DOHH2 (cell line): ENCODE measurements at regions not wholly inside any gene's neighbourhood (a gene's known extent, or its start where the extent isn't known, plus 50 kb on each side); places are given as distances from the start of the nearest gene placed in this dataset.

Experiments
- H3F3A ChIP-seq: fragments of 200-600 bp; sonication (generic), shearing (Covaris generic); 2 replicates; pipeline ENCODE4 v1.6.0; 2016; ENCODE audit warnings: antibody characterized with exemption, mild to moderate bottlenecking; ENCODE audit not compliant: control insufficient read depth, insufficient read depth
- H3K27ac ChIP-seq: fragments of 200-600 bp; sonication (generic); 2 replicates; pipeline ENCODE4 v1.5.1; 2014; ENCODE audit warnings: low read depth, mild to moderate bottlenecking, low read length, moderate library complexity
- H3K27me3 ChIP-seq: fragments of 200-600 bp; sonication (generic); 2 replicates; pipeline ENCODE4 v1.6.1; 2014; ENCODE audit warnings: mild to moderate bottlenecking, low read length, mixed read lengths; ENCODE audit not compliant: control insufficient read depth
- H3K36me3 ChIP-seq: fragments of 200-600 bp; sonication (generic); 2 replicates; pipeline ENCODE4 v1.6.1; 2014; ENCODE audit warnings: mild to moderate bottlenecking, low read length, moderate library complexity, mixed read lengths; ENCODE audit not compliant: control insufficient read depth
- H3K4me1 ChIP-seq: fragments of 200-600 bp; sonication (generic); 2 replicates; pipeline ENCODE4 v1.6.1; 2014; ENCODE audit warnings: mild to moderate bottlenecking, low read length, mixed read lengths; ENCODE audit not compliant: control insufficient read depth
- H3K4me2 ChIP-seq: fragments of 200-600 bp; sonication (generic); 2 replicates; pipeline ENCODE4 v1.6.0; 2014; ENCODE audit warnings: mild to moderate bottlenecking, low read length, moderate library complexity
- H3K4me3 ChIP-seq: fragments of 200-600 bp; sonication (generic); 2 replicates; pipeline ENCODE4 v1.5.1; 2014; ENCODE audit warnings: mild to moderate bottlenecking, low read length, mixed read lengths
- H3K79me2 ChIP-seq: fragments of 200-600 bp; sonication (generic); 2 replicates; pipeline ENCODE4 v1.6.1; 2014; ENCODE audit warnings: mild to moderate bottlenecking, low read length, mixed read lengths; ENCODE audit not compliant: control insufficient read depth
- H3K9me2 ChIP-seq: fragments of 200-600 bp; sonication (generic); replicated peaks from 2 replicates; pipeline ENCODE4 v1.6.1; 2014; ENCODE audit warnings: mild to moderate bottlenecking, low read length, mixed read lengths; ENCODE audit not compliant: control insufficient read depth
- H3K9me3 ChIP-seq: fragments of 200-600 bp; sonication (generic); 2 replicates; pipeline ENCODE4 v1.6.1; 2014; ENCODE audit warnings: antibody characterized with exemption, low read length, mixed read lengths; ENCODE audit not compliant: control insufficient read depth, insufficient read depth
- H4K20me1 ChIP-seq: fragments of 200-600 bp; sonication (generic); 2 replicates; pipeline ENCODE4 v1.6.0; 2014; ENCODE audit warnings: low read depth, mild to moderate bottlenecking, antibody characterized with exemption, low read length, moderate library complexity; ENCODE audit not compliant: control insufficient read depth, insufficient read depth
- EZH2phosphoT487 ChIP-seq: fragments of 200-600 bp; sonication (generic); IDR thresholded peaks from 2 replicates; pipeline ENCODE4 v1.6.1; 2017; ENCODE audit warnings: borderline replicate concordance, mild to moderate bottlenecking, antibody characterized with exemption, low read length, moderate library complexity, mixed read lengths
- TF ChIP-seq, protein P1 (sequence below): fragments of 200-600 bp; sonication (generic); IDR thresholded peaks from one replicate; pipeline ENCODE4 v1.5.1; 2014; ENCODE audit warnings: antibody characterized with exemption, mild to moderate bottlenecking, low read depth, low read length; ENCODE audit not compliant: poor library complexity, severe bottlenecking

DNA sequence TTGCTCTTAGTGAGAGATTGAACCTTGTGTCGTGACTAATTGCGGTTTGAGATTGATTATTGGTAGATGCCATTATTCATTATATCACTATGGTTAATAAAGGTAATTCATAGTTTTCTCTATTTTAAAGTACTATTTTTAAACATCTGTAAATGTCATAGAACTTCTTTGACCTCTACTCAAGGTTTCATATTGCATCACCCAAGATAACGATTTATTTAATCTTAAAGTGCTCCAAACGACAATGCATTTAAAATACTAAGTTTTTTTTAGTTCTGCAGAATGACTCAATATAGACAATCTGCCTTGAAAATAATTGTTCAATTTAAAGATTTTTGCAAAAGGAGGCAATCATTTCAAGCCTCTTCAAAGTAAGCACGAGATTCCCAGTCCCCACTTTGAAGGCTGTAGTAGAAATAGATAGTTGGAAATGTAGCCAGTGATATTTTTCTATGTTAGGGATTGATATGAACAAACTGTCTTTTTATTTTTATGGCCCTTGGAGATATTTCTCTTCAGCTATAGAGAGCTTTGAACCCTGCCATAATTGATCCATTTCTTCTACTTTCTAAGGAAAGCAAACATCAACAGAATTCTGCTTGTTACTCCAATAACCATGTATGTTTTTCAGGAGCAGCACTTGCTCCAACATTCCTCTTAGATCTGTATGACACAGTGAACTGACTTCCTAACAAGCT, 114.2 kb upstream of the PALMD start:
- Histone ChIP-seq H3F3A (no peaks in the 10 kb centered on the region), H3K4me3 (no peak overlapping the region), H3K79me2 (no peaks in the 10 kb centered on the region), H3K27ac (no peak overlapping the region), H3K4me2 (no peak overlapping the region), H3K4me1 (no peaks in the 10 kb centered on the region), H3K36me3 (no peaks in the 10 kb centered on the region), H4K20me1 (no peaks in the 10 kb centered on the region), H3K9me3 (no peaks in the 10 kb centered on the region), H3K27me3 (no peaks in the 10 kb centered on the region; the same call in 1 of the 2 replicates), H3K9me2 (no peaks in the 10 kb centered on the region)
- TF ChIP-seq, protein P1, sequence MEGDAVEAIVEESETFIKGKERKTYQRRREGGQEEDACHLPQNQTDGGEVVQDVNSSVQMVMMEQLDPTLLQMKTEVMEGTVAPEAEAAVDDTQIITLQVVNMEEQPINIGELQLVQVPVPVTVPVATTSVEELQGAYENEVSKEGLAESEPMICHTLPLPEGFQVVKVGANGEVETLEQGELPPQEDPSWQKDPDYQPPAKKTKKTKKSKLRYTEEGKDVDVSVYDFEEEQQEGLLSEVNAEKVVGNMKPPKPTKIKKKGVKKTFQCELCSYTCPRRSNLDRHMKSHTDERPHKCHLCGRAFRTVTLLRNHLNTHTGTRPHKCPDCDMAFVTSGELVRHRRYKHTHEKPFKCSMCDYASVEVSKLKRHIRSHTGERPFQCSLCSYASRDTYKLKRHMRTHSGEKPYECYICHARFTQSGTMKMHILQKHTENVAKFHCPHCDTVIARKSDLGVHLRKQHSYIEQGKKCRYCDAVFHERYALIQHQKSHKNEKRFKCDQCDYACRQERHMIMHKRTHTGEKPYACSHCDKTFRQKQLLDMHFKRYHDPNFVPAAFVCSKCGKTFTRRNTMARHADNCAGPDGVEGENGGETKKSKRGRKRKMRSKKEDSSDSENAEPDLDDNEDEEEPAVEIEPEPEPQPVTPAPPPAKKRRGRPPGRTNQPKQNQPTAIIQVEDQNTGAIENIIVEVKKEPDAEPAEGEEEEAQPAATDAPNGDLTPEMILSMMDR = no peak

DNA sequence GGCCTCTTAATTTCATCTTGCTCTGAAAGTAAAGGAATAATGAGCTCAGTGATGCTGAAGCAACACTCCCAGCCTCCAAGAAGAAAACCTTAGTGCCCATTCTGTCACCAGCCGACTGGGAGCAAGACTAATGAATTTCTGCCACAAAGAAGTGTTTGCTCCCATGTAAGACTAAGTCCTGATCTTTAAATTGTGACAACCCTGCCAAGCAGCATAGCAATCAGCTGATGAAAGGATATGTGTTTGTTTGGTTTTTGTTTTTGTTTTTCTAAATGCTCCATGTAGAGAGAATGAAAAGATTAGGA, 113.7 kb upstream of the PALMD start:
- no peaks in the 10 kb centered on the region for H3K9me3 ChIP-seq
- no peak overlapping the region for H3K4me3 ChIP-seq
- no peaks in the 10 kb centered on the region; the same call in 1 of the 2 replicates for H3K27me3 ChIP-seq
- H3K27ac ChIP-seq = no peak overlapping the region
- no peaks in the 10 kb centered on the region for H4K20me1 ChIP-seq
- no peaks in the 10 kb centered on the region for H3K36me3 ChIP-seq
- TF ChIP-seq EZH2phosphoT487 = no peak
- TF ChIP-seq, protein P1 = no peak
- H3F3A ChIP-seq = no peaks in the 10 kb centered on the region
- no peaks in the 10 kb centered on the region for H3K79me2 ChIP-seq
- no peaks in the 10 kb centered on the region for H3K4me1 ChIP-seq
- no peak overlapping the region for H3K4me2 ChIP-seq
- H3K9me2 ChIP-seq = no peaks in the 10 kb centered on the region

DNA sequence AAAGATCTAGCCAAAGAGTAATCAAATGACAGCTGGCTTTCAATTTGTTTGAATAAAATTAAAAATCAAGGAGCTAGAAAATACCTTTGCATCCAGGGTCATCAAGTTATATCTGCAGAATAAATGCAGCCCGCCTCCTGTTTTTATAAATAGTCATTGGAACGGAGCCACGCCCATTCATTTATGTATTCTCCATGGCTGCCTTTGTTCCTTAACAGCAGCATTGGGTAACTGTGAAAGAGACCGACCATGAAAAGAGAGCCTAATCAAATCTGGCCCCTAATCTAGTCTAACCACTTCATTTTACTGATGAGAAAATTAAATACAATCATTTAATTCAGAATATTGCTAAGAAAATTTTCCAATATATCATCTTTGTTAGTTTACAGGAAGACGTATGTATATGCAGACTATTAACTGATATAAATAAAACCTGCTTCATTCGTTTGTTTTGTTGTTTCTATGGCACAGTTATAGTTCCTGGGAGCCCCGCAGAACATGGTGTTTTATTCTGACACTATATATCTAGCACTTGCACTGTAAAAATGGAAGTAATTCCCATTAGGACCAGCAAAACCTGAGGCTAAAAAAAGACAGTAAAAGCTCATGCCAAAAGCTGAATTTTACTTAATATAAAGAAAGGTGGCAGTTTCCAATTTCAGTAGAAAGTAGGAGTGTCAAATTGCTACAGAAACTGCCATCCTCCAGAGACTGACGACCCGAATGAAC, 111.8 kb upstream of the PALMD start:
- Histone ChIP-seq H3K27me3 (no peaks in the 10 kb centered on the region), H3K9me2 (no peaks in the 10 kb centered on the region), H3K27ac (no peak overlapping the region), H3K79me2 (no peaks in the 10 kb centered on the region), H3K36me3 (no peaks in the 10 kb centered on the region), H4K20me1 (no peaks in the 10 kb centered on the region), H3K4me2 (no peak overlapping the region), H3K9me3 (no peaks in the 10 kb centered on the region), H3K4me1 (no peaks in the 10 kb centered on the region), H3K4me3 (no peak overlapping the region), H3F3A (no peaks in the 10 kb centered on the region)
- TF ChIP-seq, protein P1 = no peak
- no peak for TF ChIP-seq EZH2phosphoT487
